Endothelial cell of umbilical vein (primary cell): ENCODE measurements at regions not wholly inside any gene's neighbourhood (a gene's known extent, or its start where the extent isn't known, plus 50 kb on each side); places are given as distances from the start of the nearest gene placed in this dataset.

Experiments used
- BruUV-seq: library from RNA; stranded (reverse); fragments of 400-500 nt; replicated peaks from 2 replicates; lab custom pipeline; 2021; lab: Mats Ljungman, UMichigan
- CTCF ChIA-PET: fragments of 300-600, 350-600 bp; sonication (Branson Sonifier 250); formaldehyde crosslinking; loops from one replicate; lab custom pipeline; 2021; ENCODE audit warnings: antibody characterized with exemption, inconsistent platforms; lab: Charles Lee
- POLR2A ChIA-PET: fragments of 300-600, 350-600 bp; sonication (Branson Sonifier 250); formaldehyde crosslinking; loops from one replicate; lab custom pipeline; 2021; ENCODE audit warnings: antibody characterized with exemption, inconsistent platforms; lab: Charles Lee
- DNase-seq: peaks from one replicate; pipeline ENCODE4 v3.0.0-alpha.2; 2011; ENCODE audit warnings: low read depth, low spot score
- FAIRE-seq: peaks from 2 replicates; lab custom pipeline; 2011; peaks lifted over from hg19 to GRCh38; lab: Jason Lieb, UNC
- H2AFZ ChIP-seq: 2 replicates; pipeline ENCODE4 v1.6.0; 2012; ENCODE audit warnings: low read depth, low read length, control low read depth, inconsistent platforms
- H3K27ac ChIP-seq: 2 replicates; pipeline ENCODE4 v1.5.1; 2011; ENCODE audit warnings: low read depth, mild to moderate bottlenecking, control low read depth, low read length, moderate library complexity; ENCODE audit not compliant: insufficient read depth
- H3K27me3 ChIP-seq, 2 experiments: 2 replicates each; pipeline versions ENCODE4 v1.6.0 to v1.6.1; 2011; ENCODE audit warnings: low read length in 2 of 2, mixed read lengths in 1 of 2; ENCODE audit not compliant: control insufficient read depth in 2 of 2, insufficient read depth in 2 of 2
- H3K36me3 ChIP-seq, 2 experiments: 2 replicates in 1 of 2; 3 replicates in 1 of 2; pipeline ENCODE4 v1.5.1; 2011; ENCODE audit warnings: low read length in 2 of 2, mild to moderate bottlenecking in 1 of 2, moderate library complexity in 1 of 2; ENCODE audit not compliant: control insufficient read depth in 2 of 2, insufficient read depth in 2 of 2; ENCODE audit errors: extremely low read depth in 1 of 2
- H3K4me1 ChIP-seq: 3 replicates; pipeline ENCODE4 v1.5.1; 2011; ENCODE audit warnings: mild to moderate bottlenecking, low read length; ENCODE audit not compliant: control insufficient read depth, insufficient read depth; ENCODE audit errors: extremely low read depth
- H3K4me2 ChIP-seq: 2 replicates; pipeline ENCODE4 v1.6.1; 2011; ENCODE audit warnings: low read length, control low read depth, mixed read lengths; ENCODE audit not compliant: insufficient read depth
- H3K4me3 ChIP-seq, 3 experiments: fragments of 200-600 bp in 1 of 3; sonication (generic), shearing (Covaris generic) in 1 of 3; replicated peaks in 1 of 3; 2 replicates each; pipeline ENCODE4 v1.5.1; 2011 to 2016; ENCODE audit warnings: control low read depth in 3 of 3, low read length in 3 of 3, mild to moderate bottlenecking in 2 of 3, inconsistent platforms in 1 of 3, low read depth in 1 of 3, moderate library complexity in 1 of 3; ENCODE audit not compliant: insufficient read depth in 1 of 3
- H3K79me2 ChIP-seq: 2 replicates; pipeline ENCODE4 v1.6.0; 2012; ENCODE audit warnings: low read length, inconsistent platforms; ENCODE audit not compliant: control insufficient read depth, insufficient read depth
- H3K9ac ChIP-seq: replicated peaks from 2 replicates; pipeline ENCODE3; 2011; ENCODE audit warnings: low read length, control low read depth; ENCODE audit not compliant: insufficient read depth; ENCODE audit errors: extremely low read depth
- H3K9me1 ChIP-seq: replicated peaks from 3 replicates; pipeline ENCODE4 v1.6.0; 2011; ENCODE audit warnings: mild to moderate bottlenecking, low read length; ENCODE audit not compliant: control insufficient read depth, insufficient read depth; ENCODE audit errors: extremely low read depth
- H3K9me3 ChIP-seq: replicated peaks from 2 replicates; pipeline ENCODE4 v1.5.1; 2012; ENCODE audit warnings: low read length, inconsistent platforms; ENCODE audit not compliant: control insufficient read depth, insufficient read depth
- H4K20me1 ChIP-seq: replicated peaks from 2 replicates; pipeline ENCODE3; 2011; ENCODE audit warnings: mild to moderate bottlenecking, low read length; ENCODE audit not compliant: control insufficient read depth, insufficient read depth; ENCODE audit errors: extremely low read depth
- CTCF ChIP-seq, 2 donors: IDR thresholded peaks; 1 replicate in 1 of 2; 2 replicates in 1 of 2; pipeline ENCODE4 v1.5.1; 2011; ENCODE audit warnings: low read length in 2 of 2, mild to moderate bottlenecking in 2 of 2, moderate library complexity in 2 of 2, control low read depth in 1 of 2, inconsistent platforms in 1 of 2, low read depth in 1 of 2; ENCODE audit not compliant: insufficient read depth in 1 of 2; ENCODE audit errors: extremely low read depth in 1 of 2
- EZH2 ChIP-seq: IDR thresholded peaks from 2 replicates; pipeline ENCODE4 v1.6.1; 2012; ENCODE audit warnings: borderline replicate concordance, low read depth, mild to moderate bottlenecking, moderate library complexity, low read length, inconsistent platforms; ENCODE audit not compliant: severe bottlenecking
- FOS ChIP-seq: IDR thresholded peaks from 2 replicates; pipeline ENCODE4 v1.6.1; 2011; ENCODE audit warnings: mild to moderate bottlenecking, low read length, moderate library complexity, borderline replicate concordance; ENCODE audit not compliant: insufficient read depth
- GATA2 ChIP-seq: IDR thresholded peaks from 2 replicates; pipeline ENCODE4 v1.7.0; 2011; ENCODE audit warnings: low read depth, mild to moderate bottlenecking, moderate library complexity, mixed read lengths, low read length; ENCODE audit not compliant: insufficient read length, insufficient read depth
- JUN ChIP-seq: IDR thresholded peaks from 2 replicates; pipeline ENCODE4 v1.6.1; 2011; ENCODE audit warnings: borderline replicate concordance, low read depth; ENCODE audit not compliant: insufficient read length, insufficient read depth
- MAX ChIP-seq: IDR thresholded peaks from 2 replicates; pipeline ENCODE4 v1.6.1; 2011; ENCODE audit not compliant: insufficient read depth, insufficient read length
- MYC ChIP-seq: IDR thresholded peaks from one replicate; pipeline ENCODE4 v1.6.1; 2011; ENCODE audit warnings: mild to moderate bottlenecking, low read depth, low read length
- POLR2A ChIP-seq: IDR thresholded peaks from 2 replicates; pipeline ENCODE4 v1.6.1; 2012; ENCODE audit warnings: low read depth, mild to moderate bottlenecking, control low read depth, low read length
- POLR2AphosphoS5 ChIP-seq: IDR thresholded peaks from 2 replicates; pipeline ENCODE4 v1.6.1; 2012; ENCODE audit warnings: low read depth, mild to moderate bottlenecking, control low read depth, low read length, moderate library complexity; ENCODE audit not compliant: insufficient read depth
- dilution Hi-C: fragments of 300-500 bp; cut with MboI; formaldehyde crosslinking; loops from one replicate; pipeline ENCODE4 v1.15.0; 2019; ENCODE audit warnings: low sequenced_read_pairs; ENCODE audit not compliant: extremely low pct_ligation_motif_present
- intact Hi-C: fragments of 100-400 bp; cut with micrococcal nuclease; formaldehyde crosslinking; loops from one replicate; pipeline ENCODE4 v1.10.0; 2022

GRCh38 chr4:142913034-142913433 lies 66.9 kb upstream of the INPP4B start:
- TF ChIP-seq FOS, result no peak
- no peak for TF ChIP-seq POLR2AphosphoS5
- TF ChIP-seq CTCF (IDR thresholded peaks at IDR 0.05; ENCODE audit: extremely low read depth in 1 of 2, insufficient read depth in 1 of 2, low read depth in 1 of 2, low read length in 2 of 2), result no peak
- TF ChIP-seq POLR2A, result no peak
- TF ChIP-seq MYC, result no peak
- no peak for TF ChIP-seq JUN
- TF ChIP-seq GATA2, result no peak
- TF ChIP-seq EZH2, result no peak
- no peak for TF ChIP-seq MAX
- Histone ChIP-seq H3K9me3 (no peaks in the 10 kb centered on the region), H3K36me3 (no peaks in the 10 kb centered on the region), H3K9ac (no peak overlapping the region), H3K27ac (no peak overlapping the region), H2AFZ (no peak overlapping the region), H3K4me1 (no peaks in the 10 kb centered on the region), H3K79me2 (no peaks in the 10 kb centered on the region), H3K4me2 (no peak overlapping the region), H3K9me1 (no peaks in the 10 kb centered on the region), H3K27me3 (no peaks in the 10 kb centered on the region), H4K20me1 (no peaks in the 10 kb centered on the region), H3K4me3 (no peak overlapping the region)
- no peak for FAIRE-seq
- ChIA-PET POLR2A (no interaction called here), CTCF (no interaction called here)
- intact Hi-C loops (no loop called here), dilution Hi-C loops (no loop called here)
- BruUV-seq, result no TSS peak
- no peak for DNase-seq
